ENCODE measurements at regions not wholly inside any gene's neighbourhood (a gene's known extent, or its start where the extent isn't known, plus 50 kb on each side); places are given as distances from the start of the nearest gene placed in this dataset.

- TF ChIP-seq CSRNP1 (CRISPR knock-in tag; IDR thresholded peaks at IDR 0.05) (no peak), ZMYM4 (CRISPR knock-in tag; IDR thresholded peaks at IDR 0.05) (no peak), NR3C1 (CRISPR knock-in tag; IDR thresholded peaks at IDR 0.05) (no peak), MAX (IDR thresholded peaks at IDR 0.05) (no peak), TRAFD1 (CRISPR knock-in tag; IDR thresholded peaks at IDR 0.05; ENCODE audit: borderline replicate concordance) (no peak), YY1 (IDR thresholded peaks at IDR 0.05; ENCODE audit: insufficient read depth, insufficient replicate concordance, low read depth, low read length) (no peak), BORCS8-MEF2B (CRISPR knock-in tag; IDR thresholded peaks at IDR 0.05) (no peak), RXRA (CRISPR knock-in tag; IDR thresholded peaks at IDR 0.05) (no peak)
Observed at GRCh38 chr1:218502383-218502782, 157.2 kb downstream of the TGFB2 start.

All from HepG2 (cell line).